HEK293 (cell line): ENCODE measurements at regions not wholly inside any gene's neighbourhood (a gene's known extent, or its start where the extent isn't known, plus 50 kb on each side); places are given as distances from the start of the nearest gene placed in this dataset.

ENCODE experiments used
- CTCF ChIA-PET: fragments of 350-600 bp; formaldehyde crosslinking; extraction: SDS; loops from one replicate; lab custom pipeline; 2021; ENCODE audit warnings: antibody characterized with exemption; lab: Yijun Ruan, JAX
- POLR2A ChIA-PET: fragments of 300-600 bp; formaldehyde crosslinking; extraction: SDS; loops from one replicate; lab custom pipeline; 2020; ENCODE audit warnings: antibody characterized with exemption, inconsistent platforms; lab: Yijun Ruan, JAX
- H3K27ac ChIP-seq: fragments of 200-500 bp; sonication (Bioruptor generic); 2 replicates; pipeline ENCODE4 v1.5.1; 2014; ENCODE audit warnings: low read depth, low read length, control low read depth, inconsistent platforms; ENCODE audit errors: extremely low read depth
- H3K36me3 ChIP-seq, 2 experiments: fragments of 200-500 bp in 1 of 2; sonication (Bioruptor generic) in 1 of 2; 1 replicate in 1 of 2; 2 replicates in 1 of 2; pipeline ENCODE4 v1.5.1; 2014 to 2017; ENCODE audit warnings: inconsistent platforms in 2 of 2, low read length in 2 of 2; ENCODE audit not compliant: control insufficient read depth in 2 of 2, insufficient read depth in 1 of 2
- H3K4me1 ChIP-seq: fragments of 200-500 bp; sonication (Bioruptor generic); 2 replicates; pipeline ENCODE4 v1.5.1; 2014; ENCODE audit warnings: mild to moderate bottlenecking, low read length, inconsistent platforms; ENCODE audit not compliant: control insufficient read depth, insufficient read depth
- H3K4me3 ChIP-seq: 2 replicates; pipeline ENCODE4 v1.5.1; 2011; ENCODE audit warnings: low read depth, mild to moderate bottlenecking, control low read depth, low read length, moderate library complexity
- H3K9me3 ChIP-seq: fragments of 200-500 bp; sonication (Bioruptor generic); 2 replicates; pipeline ENCODE4 v1.5.1; 2014; ENCODE audit warnings: low read depth, low read length, inconsistent platforms; ENCODE audit not compliant: control insufficient read depth, insufficient read depth
- KLF1 ChIP-seq: fragments of 450-650 bp; formaldehyde crosslinking; IDR thresholded peaks from 2 replicates; pipeline ENCODE4 v1.5.1; 2016; ENCODE audit warnings: missing biosample characterization, missing genetic modification characterization
- SCRT2 ChIP-seq: fragments of 450-650 bp; formaldehyde crosslinking; IDR thresholded peaks from 2 replicates; pipeline ENCODE4 v1.5.1; 2016; ENCODE audit warnings: missing biosample characterization, missing genetic modification characterization
- SETDB1 ChIP-seq: IDR thresholded peaks from one replicate; pipeline ENCODE4 v1.6.1; 2017; ENCODE audit warnings: mild to moderate bottlenecking, low read length, moderate library complexity, mixed read lengths; ENCODE audit not compliant: insufficient read length
- YY1 ChIP-seq: fragments of 450-650 bp; formaldehyde crosslinking; IDR thresholded peaks from 2 replicates; pipeline ENCODE4 v1.5.1; 2018; ENCODE audit warnings: missing biosample characterization, missing genetic modification characterization
- YY2 ChIP-seq: fragments of 450-650 bp; formaldehyde crosslinking; IDR thresholded peaks from 2 replicates; pipeline ENCODE4 v1.5.1; 2016; ENCODE audit warnings: missing biosample characterization, missing genetic modification characterization
- ZFP69B ChIP-seq: fragments of 450-650 bp; formaldehyde crosslinking; IDR thresholded peaks from 2 replicates; pipeline ENCODE4 v1.5.1; 2016; ENCODE audit warnings: missing biosample characterization, missing genetic modification characterization
- ZNF155 ChIP-seq: fragments of 450-650 bp; formaldehyde crosslinking; IDR thresholded peaks from 2 replicates; pipeline ENCODE4 v1.5.1; 2016; ENCODE audit warnings: missing biosample characterization, missing genetic modification characterization
- ZNF175 ChIP-seq: fragments of 450-650 bp; formaldehyde crosslinking; IDR thresholded peaks from 2 replicates; pipeline ENCODE4 v1.5.1; 2016; ENCODE audit warnings: missing biosample characterization, missing genetic modification characterization
- ZNF184 ChIP-seq: fragments of 450-650 bp; IDR thresholded peaks from 2 replicates; pipeline ENCODE4 v1.5.1; 2018; ENCODE audit warnings: missing biosample characterization, mild to moderate bottlenecking, missing genetic modification characterization
- ZNF311 ChIP-seq: fragments of 450-650 bp; formaldehyde crosslinking; IDR thresholded peaks from 2 replicates; pipeline ENCODE4 v1.5.1; 2017; ENCODE audit warnings: missing biosample characterization, missing genetic modification characterization, borderline replicate concordance
- ZNF366 ChIP-seq: fragments of 450-650 bp; formaldehyde crosslinking; conservative IDR thresholded peaks from 2 replicates; pipeline ENCODE4 v1.5.1; 2016; ENCODE audit warnings: missing biosample characterization, missing genetic modification characterization
- ZNF394 ChIP-seq: fragments of 450-650 bp; formaldehyde crosslinking; IDR thresholded peaks from 2 replicates; pipeline ENCODE4 v1.5.1; 2016; ENCODE audit warnings: missing biosample characterization, missing genetic modification characterization, mild to moderate bottlenecking, moderate library complexity, borderline replicate concordance
- ZNF473 ChIP-seq: fragments of 450-650 bp; formaldehyde crosslinking; IDR thresholded peaks from 2 replicates; pipeline ENCODE4 v1.5.1; 2017; ENCODE audit warnings: missing biosample characterization, missing genetic modification characterization
- ZNF530 ChIP-seq: fragments of 450-650 bp; formaldehyde crosslinking; IDR thresholded peaks from 2 replicates; pipeline ENCODE4 v1.5.1; 2016; ENCODE audit warnings: low read depth, missing biosample characterization, missing genetic modification characterization
- ZNF626 ChIP-seq: fragments of 450-650 bp; sonication (Bioruptor Pico); formaldehyde crosslinking; IDR thresholded peaks from 2 replicates; pipeline ENCODE4 v1.5.1; 2018; ENCODE audit warnings: missing biosample characterization, missing genetic modification characterization, inconsistent platforms
- ZNF670 ChIP-seq: fragments of 450-650 bp; formaldehyde crosslinking; IDR thresholded peaks from 2 replicates; pipeline ENCODE4 v1.5.1; 2016; ENCODE audit warnings: missing biosample characterization, missing genetic modification characterization, low read depth
- ZNF776 ChIP-seq: fragments of 450-650 bp; formaldehyde crosslinking; IDR thresholded peaks from 2 replicates; pipeline ENCODE4 v1.5.0; 2017; ENCODE audit warnings: missing biosample characterization, missing genetic modification characterization, borderline replicate concordance
- ZSCAN16 ChIP-seq: fragments of 450-650 bp; formaldehyde crosslinking; IDR thresholded peaks from 2 replicates; pipeline ENCODE4 v1.5.1; 2016; ENCODE audit warnings: missing biosample characterization, missing genetic modification characterization
- TF ChIP-seq, protein P1 (sequence below): fragments of 450-650 bp; formaldehyde crosslinking; conservative IDR thresholded peaks from 2 replicates; pipeline ENCODE4 v1.5.1; 2016; ENCODE audit warnings: low read depth, missing biosample characterization, missing genetic modification characterization
- TF ChIP-seq, protein P2 (sequence below): fragments of 450-650 bp; formaldehyde crosslinking; IDR thresholded peaks from 2 replicates; pipeline ENCODE4 v1.5.1; 2017; ENCODE audit warnings: missing biosample characterization, missing genetic modification characterization
- TF ChIP-seq, protein P3 (sequence below): fragments of 450-650 bp; formaldehyde crosslinking; optimal IDR thresholded peaks from 2 replicates; pipeline ENCODE3; 2016; ENCODE audit warnings: missing biosample characterization, mild to moderate bottlenecking, missing genetic modification characterization
- TF ChIP-seq, protein P4 (sequence below): fragments of 450-650 bp; formaldehyde crosslinking; IDR thresholded peaks from 2 replicates; pipeline ENCODE4 v1.5.1; 2016; ENCODE audit warnings: missing biosample characterization, missing genetic modification characterization
- TF ChIP-seq, protein P5 (sequence below): sonication (generic); formaldehyde crosslinking; IDR thresholded peaks from 2 replicates; pipeline ENCODE4 v1.8.1; 2022; ENCODE audit warnings: mild to moderate bottlenecking, moderate library complexity, missing genetic modification reagents
- TF ChIP-seq, protein P6 (sequence below): fragments of 450-650 bp; formaldehyde crosslinking; IDR thresholded peaks from 2 replicates; pipeline ENCODE4 v1.5.1; 2016; ENCODE audit warnings: missing biosample characterization, missing genetic modification characterization
- TF ChIP-seq, protein P7 (sequence below): fragments of 450-650 bp; formaldehyde crosslinking; IDR thresholded peaks from 2 replicates; pipeline ENCODE4 v1.5.1; 2016; ENCODE audit warnings: missing biosample characterization, missing genetic modification characterization

DNA sequence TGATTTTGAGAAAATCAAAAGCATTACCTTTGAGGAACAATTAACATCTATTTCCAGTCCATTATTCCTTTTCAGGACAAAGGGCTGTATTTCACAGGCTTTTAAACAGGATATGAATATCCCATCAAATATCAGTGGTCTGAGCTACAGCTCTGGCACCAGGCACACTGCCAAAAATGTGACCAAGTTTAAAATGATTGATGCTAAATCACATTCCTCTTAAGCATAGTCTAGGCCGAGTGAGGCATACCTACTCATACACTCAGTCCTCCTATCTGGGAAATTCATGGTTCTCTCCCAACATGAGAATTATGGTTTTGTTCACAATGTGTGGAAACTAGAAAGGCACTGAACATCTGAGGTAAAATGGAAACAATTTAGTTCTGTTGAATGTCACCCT, 683.5 kb downstream of the TUSC7 start (continued):
- TF ChIP-seq, protein P1, sequence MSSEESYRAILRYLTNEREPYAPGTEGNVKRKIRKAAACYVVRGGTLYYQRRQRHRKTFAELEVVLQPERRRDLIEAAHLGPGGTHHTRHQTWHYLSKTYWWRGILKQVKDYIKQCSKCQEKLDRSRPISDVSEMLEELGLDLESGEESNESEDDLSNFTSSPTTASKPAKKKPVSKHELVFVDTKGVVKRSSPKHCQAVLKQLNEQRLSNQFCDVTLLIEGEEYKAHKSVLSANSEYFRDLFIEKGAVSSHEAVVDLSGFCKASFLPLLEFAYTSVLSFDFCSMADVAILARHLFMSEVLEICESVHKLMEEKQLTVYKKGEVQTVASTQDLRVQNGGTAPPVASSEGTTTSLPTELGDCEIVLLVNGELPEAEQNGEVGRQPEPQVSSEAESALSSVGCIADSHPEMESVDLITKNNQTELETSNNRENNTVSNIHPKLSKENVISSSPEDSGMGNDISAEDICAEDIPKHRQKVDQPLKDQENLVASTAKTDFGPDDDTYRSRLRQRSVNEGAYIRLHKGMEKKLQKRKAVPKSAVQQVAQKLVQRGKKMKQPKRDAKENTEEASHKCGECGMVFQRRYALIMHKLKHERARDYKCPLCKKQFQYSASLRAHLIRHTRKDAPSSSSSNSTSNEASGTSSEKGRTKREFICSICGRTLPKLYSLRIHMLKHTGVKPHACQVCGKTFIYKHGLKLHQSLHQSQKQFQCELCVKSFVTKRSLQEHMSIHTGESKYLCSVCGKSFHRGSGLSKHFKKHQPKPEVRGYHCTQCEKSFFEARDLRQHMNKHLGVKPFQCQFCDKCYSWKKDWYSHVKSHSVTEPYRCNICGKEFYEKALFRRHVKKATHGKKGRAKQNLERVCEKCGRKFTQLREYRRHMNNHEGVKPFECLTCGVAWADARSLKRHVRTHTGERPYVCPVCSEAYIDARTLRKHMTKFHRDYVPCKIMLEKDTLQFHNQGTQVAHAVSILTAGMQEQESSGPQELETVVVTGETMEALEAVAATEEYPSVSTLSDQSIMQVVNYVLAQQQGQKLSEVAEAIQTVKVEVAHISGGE = no peak
- no peak for TF ChIP-seq ZNF366 (tag by site-specific recombination)
- TF ChIP-seq, protein P2, sequence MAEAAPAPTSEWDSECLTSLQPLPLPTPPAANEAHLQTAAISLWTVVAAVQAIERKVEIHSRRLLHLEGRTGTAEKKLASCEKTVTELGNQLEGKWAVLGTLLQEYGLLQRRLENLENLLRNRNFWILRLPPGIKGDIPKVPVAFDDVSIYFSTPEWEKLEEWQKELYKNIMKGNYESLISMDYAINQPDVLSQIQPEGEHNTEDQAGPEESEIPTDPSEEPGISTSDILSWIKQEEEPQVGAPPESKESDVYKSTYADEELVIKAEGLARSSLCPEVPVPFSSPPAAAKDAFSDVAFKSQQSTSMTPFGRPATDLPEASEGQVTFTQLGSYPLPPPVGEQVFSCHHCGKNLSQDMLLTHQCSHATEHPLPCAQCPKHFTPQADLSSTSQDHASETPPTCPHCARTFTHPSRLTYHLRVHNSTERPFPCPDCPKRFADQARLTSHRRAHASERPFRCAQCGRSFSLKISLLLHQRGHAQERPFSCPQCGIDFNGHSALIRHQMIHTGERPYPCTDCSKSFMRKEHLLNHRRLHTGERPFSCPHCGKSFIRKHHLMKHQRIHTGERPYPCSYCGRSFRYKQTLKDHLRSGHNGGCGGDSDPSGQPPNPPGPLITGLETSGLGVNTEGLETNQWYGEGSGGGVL = no peak
- no peak for TF ChIP-seq SETDB1
- TF ChIP-seq ZSCAN16 = no peak
- TF ChIP-seq ZNF670 (tag by site-specific recombination) = no peak
- TF ChIP-seq ZNF776 (tag by site-specific recombination) = no peak
- TF ChIP-seq, protein P3, sequence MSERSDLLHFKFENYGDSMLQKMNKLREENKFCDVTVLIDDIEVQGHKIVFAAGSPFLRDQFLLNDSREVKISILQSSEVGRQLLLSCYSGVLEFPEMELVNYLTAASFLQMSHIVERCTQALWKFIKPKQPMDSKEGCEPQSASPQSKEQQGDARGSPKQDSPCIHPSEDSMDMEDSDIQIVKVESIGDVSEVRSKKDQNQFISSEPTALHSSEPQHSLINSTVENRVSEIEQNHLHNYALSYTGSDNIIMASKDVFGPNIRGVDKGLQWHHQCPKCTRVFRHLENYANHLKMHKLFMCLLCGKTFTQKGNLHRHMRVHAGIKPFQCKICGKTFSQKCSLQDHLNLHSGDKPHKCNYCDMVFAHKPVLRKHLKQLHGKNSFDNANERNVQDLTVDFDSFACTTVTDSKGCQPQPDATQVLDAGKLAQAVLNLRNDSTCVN (tag by site-specific recombination) = no peak
- no peak for TF ChIP-seq ZNF626 (tag by site-specific recombination)
- TF ChIP-seq, all 188 proteins: peak for 0

DNA sequence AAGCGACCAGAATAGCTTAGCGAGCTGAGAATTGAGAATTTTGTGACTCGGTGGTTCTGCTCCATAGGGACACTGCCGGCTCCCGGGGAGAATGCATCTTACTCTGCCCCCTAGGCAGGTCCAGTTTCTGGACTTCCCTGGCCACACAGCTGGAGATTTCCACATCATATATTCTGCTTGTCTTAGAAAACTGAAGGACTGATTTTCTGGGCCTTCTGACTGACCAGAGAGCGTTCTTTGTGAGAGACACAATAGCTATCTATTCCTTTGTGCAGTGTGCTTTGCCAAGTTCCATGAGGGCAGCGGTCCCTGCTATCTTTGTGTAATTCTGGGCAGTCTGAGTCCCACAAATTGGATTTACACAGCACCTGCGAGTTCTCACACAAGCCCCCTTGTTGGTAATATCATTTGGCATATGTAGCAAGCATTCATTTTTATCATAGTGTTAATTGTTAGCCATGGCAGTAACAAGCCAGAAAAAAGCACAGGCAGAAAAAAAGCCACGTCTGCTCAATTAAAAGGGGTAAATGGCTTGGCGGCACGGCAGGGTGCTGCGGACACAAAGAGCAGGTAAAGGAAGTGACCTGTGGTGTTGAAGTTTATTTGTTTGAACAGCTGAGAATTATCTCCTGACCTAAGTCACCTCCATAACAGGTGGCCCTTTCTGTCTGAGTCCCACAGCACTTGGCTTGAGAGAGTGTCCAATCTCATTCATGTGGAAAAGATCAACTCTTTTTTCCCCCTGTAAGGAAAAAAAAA, 688.7 kb downstream of the TUSC7 start:
- ChIA-PET CTCF (no interaction called here), POLR2A (no interaction called here)
- H3K4me1 ChIP-seq = no peaks in the 10 kb centered on the region
- no peak overlapping the region for H3K4me3 ChIP-seq
- H3K36me3 ChIP-seq = no peaks in the 10 kb centered on the region
- no peaks in the 10 kb centered on the region for H3K9me3 ChIP-seq
- H3K27ac ChIP-seq = no peak overlapping the region
- TF ChIP-seq ZNF311 (no peak), ZNF473 (tag by site-specific recombination) (no peak), KLF1 (tag by site-specific recombination) (no peak), ZNF394 (tag by site-specific recombination) (no peak), ZNF175 (no peak), ZNF184 (no peak), ZNF155 (tag by site-specific recombination) (no peak), ZNF530 (tag by site-specific recombination) (no peak), SCRT2 (tag by site-specific recombination) (no peak), YY1 (tag by site-specific recombination) (no peak), YY2 (tag by site-specific recombination) (no peak), ZFP69B (tag by site-specific recombination) (no peak)
- TF ChIP-seq, protein P4, sequence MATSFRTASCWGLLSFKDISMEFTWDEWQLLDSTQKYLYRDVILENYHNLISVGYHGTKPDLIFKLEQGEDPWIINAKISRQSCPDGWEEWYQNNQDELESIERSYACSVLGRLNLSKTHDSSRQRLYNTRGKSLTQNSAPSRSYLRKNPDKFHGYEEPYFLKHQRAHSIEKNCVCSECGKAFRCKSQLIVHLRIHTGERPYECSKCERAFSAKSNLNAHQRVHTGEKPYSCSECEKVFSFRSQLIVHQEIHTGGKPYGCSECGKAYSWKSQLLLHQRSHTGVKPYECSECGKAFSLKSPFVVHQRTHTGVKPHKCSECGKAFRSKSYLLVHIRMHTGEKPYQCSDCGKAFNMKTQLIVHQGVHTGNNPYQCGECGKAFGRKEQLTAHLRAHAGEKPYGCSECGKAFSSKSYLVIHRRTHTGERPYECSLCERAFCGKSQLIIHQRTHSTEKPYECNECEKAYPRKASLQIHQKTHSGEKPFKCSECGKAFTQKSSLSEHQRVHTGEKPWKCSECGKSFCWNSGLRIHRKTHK (tag by site-specific recombination) = no peak
- TF ChIP-seq, protein P5, sequence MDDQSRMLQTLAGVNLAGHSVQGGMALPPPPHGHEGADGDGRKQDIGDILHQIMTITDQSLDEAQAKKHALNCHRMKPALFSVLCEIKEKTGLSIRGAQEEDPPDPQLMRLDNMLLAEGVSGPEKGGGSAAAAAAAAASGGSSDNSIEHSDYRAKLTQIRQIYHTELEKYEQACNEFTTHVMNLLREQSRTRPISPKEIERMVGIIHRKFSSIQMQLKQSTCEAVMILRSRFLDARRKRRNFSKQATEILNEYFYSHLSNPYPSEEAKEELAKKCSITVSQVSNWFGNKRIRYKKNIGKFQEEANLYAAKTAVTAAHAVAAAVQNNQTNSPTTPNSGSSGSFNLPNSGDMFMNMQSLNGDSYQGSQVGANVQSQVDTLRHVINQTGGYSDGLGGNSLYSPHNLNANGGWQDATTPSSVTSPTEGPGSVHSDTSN (CRISPR knock-in tag) = no peak
- TF ChIP-seq, protein P6, sequence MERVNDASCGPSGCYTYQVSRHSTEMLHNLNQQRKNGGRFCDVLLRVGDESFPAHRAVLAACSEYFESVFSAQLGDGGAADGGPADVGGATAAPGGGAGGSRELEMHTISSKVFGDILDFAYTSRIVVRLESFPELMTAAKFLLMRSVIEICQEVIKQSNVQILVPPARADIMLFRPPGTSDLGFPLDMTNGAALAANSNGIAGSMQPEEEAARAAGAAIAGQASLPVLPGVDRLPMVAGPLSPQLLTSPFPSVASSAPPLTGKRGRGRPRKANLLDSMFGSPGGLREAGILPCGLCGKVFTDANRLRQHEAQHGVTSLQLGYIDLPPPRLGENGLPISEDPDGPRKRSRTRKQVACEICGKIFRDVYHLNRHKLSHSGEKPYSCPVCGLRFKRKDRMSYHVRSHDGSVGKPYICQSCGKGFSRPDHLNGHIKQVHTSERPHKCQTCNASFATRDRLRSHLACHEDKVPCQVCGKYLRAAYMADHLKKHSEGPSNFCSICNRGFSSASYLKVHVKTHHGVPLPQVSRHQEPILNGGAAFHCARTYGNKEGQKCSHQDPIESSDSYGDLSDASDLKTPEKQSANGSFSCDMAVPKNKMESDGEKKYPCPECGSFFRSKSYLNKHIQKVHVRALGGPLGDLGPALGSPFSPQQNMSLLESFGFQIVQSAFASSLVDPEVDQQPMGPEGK (tag by site-specific recombination) = no peak
- TF ChIP-seq, protein P7, sequence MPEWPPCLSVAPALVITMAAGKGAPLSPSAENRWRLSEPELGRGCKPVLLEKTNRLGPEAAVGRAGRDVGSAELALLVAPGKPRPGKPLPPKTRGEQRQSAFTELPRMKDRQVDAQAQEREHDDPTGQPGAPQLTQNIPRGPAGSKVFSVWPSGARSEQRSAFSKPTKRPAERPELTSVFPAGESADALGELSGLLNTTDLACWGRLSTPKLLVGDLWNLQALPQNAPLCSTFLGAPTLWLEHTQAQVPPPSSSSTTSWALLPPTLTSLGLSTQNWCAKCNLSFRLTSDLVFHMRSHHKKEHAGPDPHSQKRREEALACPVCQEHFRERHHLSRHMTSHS (tag by site-specific recombination) = no peak
